ENCODE measurements at regions not wholly inside any gene's neighbourhood (a gene's known extent, or its start where the extent isn't known, plus 50 kb on each side); places are given as distances from the start of the nearest gene placed in this dataset.
"Not testable (repeated sequence)": the region's sequence is repeated elsewhere in the genome, so short reads cannot be mapped to it uniquely, and the experiment has no call there.

GRCh38 chr2:128611421-128612320, 293.0 kb upstream of the HS6ST1 start:
- no peak overlapping the region for H3K4me3 ChIP-seq (replicated peaks; ENCODE audit: low read depth, low read length)
- DNase-seq (ENCODE audit: extremely low read depth, low read depth): no peak
- TF ChIP-seq, protein P1, sequence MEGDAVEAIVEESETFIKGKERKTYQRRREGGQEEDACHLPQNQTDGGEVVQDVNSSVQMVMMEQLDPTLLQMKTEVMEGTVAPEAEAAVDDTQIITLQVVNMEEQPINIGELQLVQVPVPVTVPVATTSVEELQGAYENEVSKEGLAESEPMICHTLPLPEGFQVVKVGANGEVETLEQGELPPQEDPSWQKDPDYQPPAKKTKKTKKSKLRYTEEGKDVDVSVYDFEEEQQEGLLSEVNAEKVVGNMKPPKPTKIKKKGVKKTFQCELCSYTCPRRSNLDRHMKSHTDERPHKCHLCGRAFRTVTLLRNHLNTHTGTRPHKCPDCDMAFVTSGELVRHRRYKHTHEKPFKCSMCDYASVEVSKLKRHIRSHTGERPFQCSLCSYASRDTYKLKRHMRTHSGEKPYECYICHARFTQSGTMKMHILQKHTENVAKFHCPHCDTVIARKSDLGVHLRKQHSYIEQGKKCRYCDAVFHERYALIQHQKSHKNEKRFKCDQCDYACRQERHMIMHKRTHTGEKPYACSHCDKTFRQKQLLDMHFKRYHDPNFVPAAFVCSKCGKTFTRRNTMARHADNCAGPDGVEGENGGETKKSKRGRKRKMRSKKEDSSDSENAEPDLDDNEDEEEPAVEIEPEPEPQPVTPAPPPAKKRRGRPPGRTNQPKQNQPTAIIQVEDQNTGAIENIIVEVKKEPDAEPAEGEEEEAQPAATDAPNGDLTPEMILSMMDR (IDR thresholded peaks at IDR 0.05; ENCODE audit: low read depth, low read length, missing control alignments): no peak

- TF ChIP-seq, protein P1 (IDR thresholded peaks at IDR 0.05; ENCODE audit: low read depth, low read length, missing control alignments): no peak
- H3K4me3 ChIP-seq (replicated peaks; ENCODE audit: low read depth, low read length): no peak overlapping the region
- DNase-seq (ENCODE audit: extremely low read depth, low read depth): no peak
These were observed 294.0 kb upstream of the HS6ST1 start for GRCh38 chr2:128612628-128613027.

DNA sequence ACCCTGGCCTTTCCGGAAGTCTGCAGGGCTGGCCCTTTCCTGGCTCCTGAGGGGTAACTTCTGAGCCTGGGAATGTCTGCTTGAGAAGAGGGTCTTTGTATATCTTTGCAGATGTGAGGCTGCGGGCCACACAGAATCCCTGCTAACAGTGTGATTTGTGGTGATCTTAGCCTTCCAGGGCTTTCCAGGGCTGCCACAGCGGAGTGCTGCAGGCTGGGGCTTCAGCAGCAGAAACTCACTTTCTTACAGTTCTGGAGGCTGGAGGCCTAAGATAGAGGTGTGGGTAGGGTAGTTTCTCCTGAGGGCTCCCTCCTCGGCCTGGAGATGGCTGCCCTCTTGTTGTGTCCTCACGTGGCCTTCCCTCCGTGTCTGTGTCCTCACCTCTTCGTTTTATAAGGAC, 294.7 kb upstream of the HS6ST1 start:
- TF ChIP-seq, protein P1 (IDR thresholded peaks at IDR 0.05; ENCODE audit: low read depth, low read length, missing control alignments): no peak
- H3K4me3 ChIP-seq (replicated peaks; ENCODE audit: low read depth, low read length): no peak overlapping the region

DNA sequence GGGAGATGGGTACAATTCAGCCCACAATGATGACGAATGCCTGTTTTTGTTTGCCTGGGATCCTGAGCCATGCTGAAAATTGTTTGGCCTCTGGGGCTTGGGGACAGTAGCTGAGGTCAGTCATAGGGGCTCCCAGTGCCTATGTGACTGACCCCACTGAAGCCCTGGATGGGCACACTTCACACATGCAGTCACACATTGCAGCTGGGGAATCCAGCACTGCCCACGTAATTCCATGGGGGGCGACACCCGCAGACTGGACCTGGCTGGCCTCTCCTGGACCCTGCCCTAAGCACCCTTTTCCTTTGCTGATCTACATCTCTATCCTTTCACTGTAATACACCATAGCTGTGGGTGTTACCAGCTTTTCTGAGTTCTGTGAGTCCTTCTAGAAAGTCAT, 295.2 kb upstream of the HS6ST1 start:
- DNase-seq (ENCODE audit: extremely low read depth, low read depth): no peak
- TF ChIP-seq, protein P1 (IDR thresholded peaks at IDR 0.05; ENCODE audit: low read depth, low read length, missing control alignments): no peak
- H3K4me3 ChIP-seq (replicated peaks; ENCODE audit: low read depth, low read length): no peak overlapping the region

More for the DNA sequence above, 294.7 kb upstream of the HS6ST1 start:
- no peak for DNase-seq (ENCODE audit: extremely low read depth, low read depth)

GRCh38 chr2:128614907-128615306, 296.2 kb upstream of the HS6ST1 start:
- not testable (repeated sequence) for H3K4me3 ChIP-seq (replicated peaks; ENCODE audit: low read depth, low read length); DNase-seq (ENCODE audit: extremely low read depth, low read depth)

GRCh38 chr2:128615571-128615970, 296.9 kb upstream of the HS6ST1 start:
- TF ChIP-seq, protein P1 (IDR thresholded peaks at IDR 0.05; ENCODE audit: low read depth, low read length, missing control alignments): no peak
- no peak overlapping the region for H3K4me3 ChIP-seq (replicated peaks; ENCODE audit: low read depth, low read length)
- no peak for DNase-seq (ENCODE audit: extremely low read depth, low read depth)

- H3K4me3 ChIP-seq (replicated peaks; ENCODE audit: low read depth, low read length): no peak overlapping the region
- no peak for DNase-seq (ENCODE audit: extremely low read depth, low read depth)
- TF ChIP-seq, protein P1 (IDR thresholded peaks at IDR 0.05; ENCODE audit: low read depth, low read length, missing control alignments): no peak
These were observed 298.4 kb upstream of the HS6ST1 start for GRCh38 chr2:128617029-128617590.
